ENCODE measurements at regions not wholly inside any gene's neighbourhood (a gene's known extent, or its start where the extent isn't known, plus 50 kb on each side); places are given as distances from the start of the nearest gene placed in this dataset.
A peak's percentile ranks its signal among the peaks of the same experiment; 100 is the strongest.

DNA sequence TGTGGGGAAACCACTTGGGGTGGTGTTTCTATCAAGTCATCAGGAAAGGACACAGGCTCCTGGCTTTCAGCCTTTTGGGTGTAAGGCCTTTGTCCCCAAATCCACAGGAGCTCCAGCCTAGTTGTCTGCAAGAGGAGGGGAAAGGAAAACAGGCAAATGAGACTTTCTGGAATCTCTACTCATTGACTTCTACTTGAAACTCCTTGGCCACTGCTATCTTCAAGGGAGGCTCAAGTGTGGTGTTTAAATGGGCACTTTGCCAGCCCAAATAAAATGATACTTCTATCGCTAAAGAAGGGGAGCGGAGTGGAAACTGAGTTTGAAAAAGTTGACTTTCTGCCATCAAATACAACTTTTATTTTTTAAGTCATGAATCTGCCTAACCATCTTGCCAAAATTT, 445.9 kb upstream of the RGS6 start:
- WGBS, 2 donors, result 21 to 41% methylated on average over 2 of the region's 2 CpGs
- TF ChIP-seq, protein P1, sequence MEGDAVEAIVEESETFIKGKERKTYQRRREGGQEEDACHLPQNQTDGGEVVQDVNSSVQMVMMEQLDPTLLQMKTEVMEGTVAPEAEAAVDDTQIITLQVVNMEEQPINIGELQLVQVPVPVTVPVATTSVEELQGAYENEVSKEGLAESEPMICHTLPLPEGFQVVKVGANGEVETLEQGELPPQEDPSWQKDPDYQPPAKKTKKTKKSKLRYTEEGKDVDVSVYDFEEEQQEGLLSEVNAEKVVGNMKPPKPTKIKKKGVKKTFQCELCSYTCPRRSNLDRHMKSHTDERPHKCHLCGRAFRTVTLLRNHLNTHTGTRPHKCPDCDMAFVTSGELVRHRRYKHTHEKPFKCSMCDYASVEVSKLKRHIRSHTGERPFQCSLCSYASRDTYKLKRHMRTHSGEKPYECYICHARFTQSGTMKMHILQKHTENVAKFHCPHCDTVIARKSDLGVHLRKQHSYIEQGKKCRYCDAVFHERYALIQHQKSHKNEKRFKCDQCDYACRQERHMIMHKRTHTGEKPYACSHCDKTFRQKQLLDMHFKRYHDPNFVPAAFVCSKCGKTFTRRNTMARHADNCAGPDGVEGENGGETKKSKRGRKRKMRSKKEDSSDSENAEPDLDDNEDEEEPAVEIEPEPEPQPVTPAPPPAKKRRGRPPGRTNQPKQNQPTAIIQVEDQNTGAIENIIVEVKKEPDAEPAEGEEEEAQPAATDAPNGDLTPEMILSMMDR (IDR thresholded peaks at IDR 0.05), result no peak
- no peak for TF ChIP-seq POLR2A (IDR thresholded peaks at IDR 0.05)
- Histone ChIP-seq H3K27ac (peak overlapping the region in 2 of 3 donors; percentile 40 to 56), H3K4me1 (peaks cover 20 to 37% of the 10 kb centered on the region in 2 donors), H3K9me3 (no peaks in the 10 kb centered on the region), H3K36me3 (no peaks in the 10 kb centered on the region), H3K4me3 (replicated peaks in 1 of 3) (no peak overlapping the region), H3K27me3 (no peaks in the 10 kb centered on the region)
- intact Hi-C loops (cut with DNase I), result no loop called here
- peak; percentile 41 to 51 for DNase-seq

DNA sequence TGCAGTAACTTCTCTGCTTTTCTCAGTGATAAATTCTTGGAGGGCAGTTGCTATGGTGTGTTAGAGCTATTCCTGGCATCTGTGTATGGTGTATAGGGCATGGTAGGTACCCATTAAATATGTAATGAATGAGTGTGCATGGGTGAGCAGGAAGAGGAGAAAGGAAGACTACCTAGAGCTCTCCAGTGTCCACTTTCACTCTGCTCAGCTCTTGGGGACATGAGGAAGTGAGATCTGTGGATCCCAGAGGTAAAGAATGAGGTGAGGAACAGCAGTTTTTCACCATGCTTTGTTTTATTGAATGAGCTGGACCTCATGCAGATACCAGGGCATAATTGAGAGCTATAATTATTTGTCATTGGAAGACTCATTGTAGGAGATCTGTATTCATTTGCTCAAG, 444.8 kb upstream of the RGS6 start:
- TF ChIP-seq POLR2A (IDR thresholded peaks at IDR 0.05), result no peak
- Histone ChIP-seq H3K9me3 (no peaks in the 10 kb centered on the region), H3K36me3 (no peaks in the 10 kb centered on the region), H3K27ac (no peak overlapping the region), H3K4me3 (replicated peaks in 1 of 3) (no peak overlapping the region), H3K4me1 (peaks cover 21 to 39% of the 10 kb centered on the region in 2 donors), H3K27me3 (no peaks in the 10 kb centered on the region)
- intact Hi-C loops (cut with DNase I), result no loop called here
- DNase-seq, result no peak

DNA sequence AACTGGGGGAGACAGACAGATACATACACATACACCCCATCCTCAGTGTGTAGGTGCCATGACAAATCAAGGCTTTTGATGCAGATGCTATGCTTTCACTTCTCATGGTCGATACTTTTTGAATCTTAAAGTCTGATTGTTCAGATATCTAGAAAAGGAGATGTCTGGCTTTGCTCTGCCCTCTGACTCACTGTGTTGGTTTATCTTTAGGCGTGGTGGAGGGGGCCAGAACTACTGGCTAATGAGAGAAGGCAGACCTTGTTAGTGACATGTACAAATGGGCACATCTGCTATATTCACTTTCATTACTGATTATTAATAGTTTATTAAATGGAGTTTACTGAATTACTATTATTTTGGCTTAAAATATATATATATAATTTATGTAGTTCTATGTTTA, 444.3 kb upstream of the RGS6 start:
- no peak overlapping the region for H3K27ac ChIP-seq
- H3K4me3 ChIP-seq (replicated peaks in 1 of 3), result no peak overlapping the region
- peaks cover 21 to 39% of the 10 kb centered on the region in 2 donors for H3K4me1 ChIP-seq
- no peak for DNase-seq
- H3K27me3 ChIP-seq, result no peaks in the 10 kb centered on the region
- H3K36me3 ChIP-seq, result no peaks in the 10 kb centered on the region
- H3K9me3 ChIP-seq, result no peaks in the 10 kb centered on the region
- WGBS, 2 donors, result 90 to 95% methylated on average over 2 of the region's 2 CpGs
- intact Hi-C loops (cut with DNase I), result no loop called here
- TF ChIP-seq, protein P1 (IDR thresholded peaks at IDR 0.05), result no peak
- TF ChIP-seq POLR2A (IDR thresholded peaks at IDR 0.05), result no peak

DNA sequence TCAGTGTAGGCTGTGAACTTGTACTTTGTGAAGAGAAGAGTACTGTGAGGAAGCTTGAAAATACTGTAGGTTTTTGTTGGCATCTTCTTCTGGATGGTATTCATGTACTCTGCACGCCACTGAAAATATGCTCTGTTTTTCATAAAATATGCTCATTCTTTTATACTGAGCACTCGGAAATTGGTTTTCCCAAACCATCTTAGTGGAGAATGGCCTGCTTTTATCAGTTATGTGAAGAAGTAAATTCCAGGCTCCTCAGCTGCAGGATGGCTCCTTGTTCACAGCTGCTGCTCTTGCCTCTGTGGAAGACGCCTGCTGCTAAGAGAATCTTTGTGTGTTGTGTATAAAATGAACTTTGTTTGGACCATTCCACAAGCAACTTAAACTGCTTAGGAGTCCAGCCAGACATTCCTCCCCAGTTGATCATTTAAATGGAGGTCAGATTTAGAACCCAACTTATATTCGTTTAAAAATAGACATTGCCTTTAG, 443.5 kb upstream of the RGS6 start:
- WGBS, 2 donors, result 77 to 83% methylated on average over 4 of the region's 4 CpGs
- H3K9me3 ChIP-seq, result no peaks in the 10 kb centered on the region
- H3K27me3 ChIP-seq, result no peaks in the 10 kb centered on the region
- DNase-seq, result no peak
- TF ChIP-seq, protein P1 (IDR thresholded peaks at IDR 0.05), result no peak
- TF ChIP-seq POLR2A (IDR thresholded peaks at IDR 0.05), result no peak
- intact Hi-C loops (cut with DNase I), result no loop called here
- H3K36me3 ChIP-seq, result no peaks in the 10 kb centered on the region
- no peak overlapping the region for H3K27ac ChIP-seq
- peaks cover 21 to 39% of the 10 kb centered on the region in 2 donors for H3K4me1 ChIP-seq
- no peak overlapping the region for H3K4me3 ChIP-seq (replicated peaks in 1 of 3)

DNA sequence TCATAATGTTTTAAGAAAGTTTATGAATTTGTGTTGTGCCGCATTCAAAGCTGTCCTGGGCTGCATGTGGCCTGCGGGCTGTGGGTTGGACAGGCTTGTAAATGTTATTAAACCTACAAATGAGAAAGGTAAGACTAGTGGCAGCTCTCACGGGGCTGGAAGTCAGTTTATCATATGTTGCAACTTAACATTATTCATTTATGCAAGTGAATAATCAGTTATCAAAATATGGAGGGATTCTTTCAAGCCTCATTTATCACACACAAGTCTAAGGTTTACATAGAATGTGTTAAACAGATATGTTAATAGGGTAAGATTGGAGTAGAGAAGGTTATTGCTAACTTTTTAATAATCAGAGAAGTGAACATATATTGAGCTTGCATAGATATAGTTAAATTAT, 442.5 kb upstream of the RGS6 start:
- TF ChIP-seq POLR2A (IDR thresholded peaks at IDR 0.05), result no peak
- TF ChIP-seq, protein P1 (IDR thresholded peaks at IDR 0.05), result no peak
- WGBS, 2 donors, result 97 to 99% methylated on average over 3 of the region's 3 CpGs
- H3K4me1 ChIP-seq, result peaks cover 21 to 39% of the 10 kb centered on the region in 2 donors

DNA sequence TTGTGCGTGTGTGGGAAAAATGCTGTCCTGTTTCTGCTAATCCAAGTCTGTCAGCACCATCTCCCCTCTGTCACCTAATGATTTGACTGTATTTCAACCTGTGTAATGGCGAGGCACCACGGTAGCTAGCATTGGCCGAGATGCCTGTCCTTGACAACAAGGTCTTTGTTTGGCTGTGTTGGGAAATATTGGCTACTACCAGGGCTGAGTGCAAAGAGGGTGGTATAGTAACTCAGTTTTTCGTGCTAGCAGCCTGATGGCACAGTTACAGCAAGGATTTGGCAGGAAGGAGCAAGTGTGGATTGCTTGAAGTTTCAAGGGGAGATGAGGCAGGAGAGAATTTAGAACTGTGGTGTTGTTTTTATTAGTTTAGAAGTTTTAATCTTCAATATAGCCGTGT, 440.3 kb upstream of the RGS6 start:
- no peaks in the 10 kb centered on the region for H3K36me3 ChIP-seq
- H3K27ac ChIP-seq, result no peak overlapping the region
- H3K4me3 ChIP-seq (replicated peaks in 1 of 3), result no peak overlapping the region
- intact Hi-C loops (cut with DNase I), result no loop called here
- 87 to 91% methylated on average over 6 of the region's 6 CpGs for WGBS, 2 donors
- H3K9me3 ChIP-seq, result no peaks in the 10 kb centered on the region
- no peak for TF ChIP-seq POLR2A (IDR thresholded peaks at IDR 0.05)
- TF ChIP-seq, protein P1 (IDR thresholded peaks at IDR 0.05), result no peak
- no peak for DNase-seq
- H3K27me3 ChIP-seq, result no peaks in the 10 kb centered on the region
- peaks cover 10 to 21% of the 10 kb centered on the region in 2 donors for H3K4me1 ChIP-seq

More for the DNA sequence above, 442.5 kb upstream of the RGS6 start:
- DNase-seq, result no peak
- H3K9me3 ChIP-seq, result no peaks in the 10 kb centered on the region
- H3K27me3 ChIP-seq, result no peaks in the 10 kb centered on the region
- no peak overlapping the region for H3K27ac ChIP-seq
- H3K4me3 ChIP-seq (replicated peaks in 1 of 3), result no peak overlapping the region
- intact Hi-C loops (cut with DNase I), result no loop called here
- no peaks in the 10 kb centered on the region for H3K36me3 ChIP-seq
